ENCODE measurements at regions not wholly inside any gene's neighbourhood (a gene's known extent, or its start where the extent isn't known, plus 50 kb on each side); places are given as distances from the start of the nearest gene placed in this dataset.
"Not testable (repeated sequence)": the region's sequence is repeated elsewhere in the genome, so short reads cannot be mapped to it uniquely, and the experiment has no call there.

DNA sequence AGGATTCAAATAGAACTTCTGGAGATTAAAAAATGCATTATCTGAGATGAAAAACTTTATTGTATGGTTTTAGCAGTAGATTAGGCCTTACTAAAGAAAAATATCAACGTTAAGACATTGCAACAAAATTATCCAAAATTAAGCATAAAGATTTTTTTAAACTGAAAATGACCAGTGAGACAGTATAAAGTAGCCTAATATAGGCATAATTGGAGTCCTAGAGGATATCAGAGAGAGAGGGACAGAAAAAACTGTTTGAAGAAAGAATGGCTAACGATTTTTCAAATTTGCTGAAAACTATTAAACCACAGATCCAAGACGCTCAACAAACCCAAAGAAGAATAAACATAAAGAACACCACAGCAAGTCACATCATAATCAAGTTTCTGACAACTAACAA lies 149.5 kb upstream of the LMNTD1 start:
- Histone ChIP-seq H3K4me3 (no peak overlapping the region), H3K9me3 (peaks cover 0 to 6% of the 10 kb centered on the region in 2 donors), H3K27me3 (no peaks in the 10 kb centered on the region), H3K36me3 (no peaks in the 10 kb centered on the region), H3K4me1 (ENCODE audit: insufficient read depth) (no peaks in the 10 kb centered on the region), H3K27ac (no peak overlapping the region)
- TF ChIP-seq, protein P1, sequence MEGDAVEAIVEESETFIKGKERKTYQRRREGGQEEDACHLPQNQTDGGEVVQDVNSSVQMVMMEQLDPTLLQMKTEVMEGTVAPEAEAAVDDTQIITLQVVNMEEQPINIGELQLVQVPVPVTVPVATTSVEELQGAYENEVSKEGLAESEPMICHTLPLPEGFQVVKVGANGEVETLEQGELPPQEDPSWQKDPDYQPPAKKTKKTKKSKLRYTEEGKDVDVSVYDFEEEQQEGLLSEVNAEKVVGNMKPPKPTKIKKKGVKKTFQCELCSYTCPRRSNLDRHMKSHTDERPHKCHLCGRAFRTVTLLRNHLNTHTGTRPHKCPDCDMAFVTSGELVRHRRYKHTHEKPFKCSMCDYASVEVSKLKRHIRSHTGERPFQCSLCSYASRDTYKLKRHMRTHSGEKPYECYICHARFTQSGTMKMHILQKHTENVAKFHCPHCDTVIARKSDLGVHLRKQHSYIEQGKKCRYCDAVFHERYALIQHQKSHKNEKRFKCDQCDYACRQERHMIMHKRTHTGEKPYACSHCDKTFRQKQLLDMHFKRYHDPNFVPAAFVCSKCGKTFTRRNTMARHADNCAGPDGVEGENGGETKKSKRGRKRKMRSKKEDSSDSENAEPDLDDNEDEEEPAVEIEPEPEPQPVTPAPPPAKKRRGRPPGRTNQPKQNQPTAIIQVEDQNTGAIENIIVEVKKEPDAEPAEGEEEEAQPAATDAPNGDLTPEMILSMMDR (IDR thresholded peaks at IDR 0.05) = no peak
- TF ChIP-seq EP300 (IDR thresholded peaks at IDR 0.05) = no peak
- TF ChIP-seq POLR2A (IDR thresholded peaks at IDR 0.05) = no peak
- 78 to 96% (median 89%) methylated on average over 3 of the region's 3 CpGs for WGBS, 3 donors
- DNase-seq = no peak
- intact Hi-C loops (cut with DNase I) = no loop called here

- Histone ChIP-seq H3K27me3 (no peaks in the 10 kb centered on the region), H3K4me3 (no peak overlapping the region), H3K36me3 (no peaks in the 10 kb centered on the region), H3K27ac (no peak overlapping the region), H3K9me3 (peaks cover 0 to 6% of the 10 kb centered on the region in 2 donors), H3K4me1 (ENCODE audit: insufficient read depth) (no peaks in the 10 kb centered on the region)
- TF ChIP-seq EP300 (IDR thresholded peaks at IDR 0.05) (no peak), POLR2A (IDR thresholded peaks at IDR 0.05) (no peak)
- TF ChIP-seq, protein P1 (IDR thresholded peaks at IDR 0.05) = no peak
- 0% methylated on average over 1 of the region's 1 CpG for WGBS, 3 donors
- DNase-seq = no peak
- intact Hi-C loops (cut with DNase I) = no loop called here
These were observed 152.2 kb upstream of the LMNTD1 start for GRCh38 chr12:25705261-25705660.

GRCh38 chr12:25706646-25707045 lies 153.6 kb upstream of the LMNTD1 start:
- DNase-seq; H3K27ac ChIP-seq; H3K27me3 ChIP-seq; H3K36me3 ChIP-seq; H3K4me3 ChIP-seq; H3K4me1 ChIP-seq (ENCODE audit: insufficient read depth); intact Hi-C loops (cut with DNase I): not testable (repeated sequence)
- H3K9me3 ChIP-seq = peaks cover 0 to 12% of the 10 kb centered on the region in 2 donors

GRCh38 chr12:25707056-25707455 lies 154.0 kb upstream of the LMNTD1 start:
- intact Hi-C loops (cut with DNase I) = no loop called here
- Histone ChIP-seq H3K27me3 (no peaks in the 10 kb centered on the region), H3K27ac (no peak overlapping the region), H3K4me1 (ENCODE audit: insufficient read depth) (no peaks in the 10 kb centered on the region), H3K9me3 (peaks cover 0 to 12% of the 10 kb centered on the region in 2 donors), H3K36me3 (no peaks in the 10 kb centered on the region), H3K4me3 (no peak overlapping the region)
- TF ChIP-seq EP300 (IDR thresholded peaks at IDR 0.05) (no peak), POLR2A (IDR thresholded peaks at IDR 0.05) (no peak)
- TF ChIP-seq, protein P1 (IDR thresholded peaks at IDR 0.05) = no peak
- no peak for DNase-seq

DNA sequence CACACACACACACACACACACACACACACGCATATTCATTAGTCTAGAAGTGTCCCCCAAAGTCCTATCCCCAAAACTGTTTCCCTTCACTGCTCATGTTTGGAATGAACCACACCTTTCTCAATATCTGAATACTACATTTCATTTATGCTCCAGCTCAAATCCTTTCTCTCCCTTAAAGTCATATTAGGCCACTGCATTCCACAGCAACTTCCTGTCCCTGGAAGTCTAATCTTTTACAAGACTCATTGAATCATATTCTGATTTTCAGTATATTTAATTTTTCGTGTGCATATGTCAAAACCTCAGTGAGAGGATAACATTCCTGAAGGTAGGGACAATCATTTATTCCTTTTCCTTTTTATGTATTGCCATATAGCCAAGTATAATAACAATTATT lies 155.6 kb upstream of the LMNTD1 start:
- intact Hi-C loops (cut with DNase I) = no loop called here
- no peaks in the 10 kb centered on the region for H3K4me1 ChIP-seq (ENCODE audit: insufficient read depth)
- no peaks in the 10 kb centered on the region for H3K36me3 ChIP-seq
- H3K27ac ChIP-seq = no peak overlapping the region
- no peak overlapping the region for H3K4me3 ChIP-seq
- no peak for DNase-seq
- 58 to 78% (median 65%) methylated on average over 2 of the region's 2 CpGs for WGBS, 3 donors
- H3K27me3 ChIP-seq = no peaks in the 10 kb centered on the region
- no peak for TF ChIP-seq EP300 (IDR thresholded peaks at IDR 0.05)
- no peak for TF ChIP-seq POLR2A (IDR thresholded peaks at IDR 0.05)
- TF ChIP-seq, protein P1 (IDR thresholded peaks at IDR 0.05) = no peak
- H3K9me3 ChIP-seq = peaks cover 0 to 12% of the 10 kb centered on the region in 2 donors
